ENCODE measurements at regions not wholly inside any gene's neighbourhood (a gene's known extent, or its start where the extent isn't known, plus 50 kb on each side); places are given as distances from the start of the nearest gene placed in this dataset.

DNA sequence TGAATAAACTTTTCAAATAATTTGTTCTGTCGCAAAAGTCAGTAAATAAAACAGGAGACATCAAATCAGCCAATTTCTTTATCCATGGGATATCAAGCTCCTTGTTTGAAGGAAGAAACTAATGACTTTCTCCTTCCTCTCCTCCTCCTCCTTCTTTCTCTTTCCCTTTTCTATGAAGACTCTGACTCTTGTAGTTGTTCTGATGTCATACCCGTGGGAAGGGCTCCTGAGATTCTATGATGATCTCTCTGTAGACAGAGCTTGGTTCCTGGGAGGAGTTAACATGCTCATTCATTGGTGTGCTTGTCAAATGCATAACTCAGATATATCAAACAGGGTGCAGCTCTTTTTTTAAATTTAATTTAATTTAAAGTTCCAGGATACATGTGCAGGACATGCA lies 118.7 kb upstream of the KCTD1 start:
- H2AFZ ChIP-seq (ENCODE audit: low read length, unreplicated experiment) = no peak overlapping the region
- H3K36me3 ChIP-seq (ENCODE audit: insufficient read depth, low read length) = no peaks in the 10 kb centered on the region
- no peak overlapping the region for H3K27ac ChIP-seq (ENCODE audit: low read depth, low read length)
- no peak overlapping the region for H3K4me3 ChIP-seq (ENCODE audit: low read depth, low read length)
- no peaks in the 10 kb centered on the region for H3K79me2 ChIP-seq (ENCODE audit: control insufficient read depth, insufficient read depth, low read length, unreplicated experiment)
- H3K27me3 ChIP-seq (ENCODE audit: insufficient read depth, low read length) = peaks cover 90% of the 10 kb centered on the region
- no peaks in the 10 kb centered on the region for H3K4me1 ChIP-seq (ENCODE audit: control insufficient read depth, insufficient read depth, low read length, unreplicated experiment)

GRCh38 chr18:26662996-26663395 lies 114.6 kb upstream of the KCTD1 start:
- Histone ChIP-seq H3K4me3 (ENCODE audit: low read depth, low read length) (no peak overlapping the region), H3K79me2 (ENCODE audit: control insufficient read depth, insufficient read depth, low read length, unreplicated experiment) (no peaks in the 10 kb centered on the region), H3K27me3 (ENCODE audit: insufficient read depth, low read length) (peaks cover 95% of the 10 kb centered on the region), H3K4me1 (ENCODE audit: control insufficient read depth, insufficient read depth, low read length, unreplicated experiment) (no peaks in the 10 kb centered on the region), H3K36me3 (ENCODE audit: insufficient read depth, low read length) (no peaks in the 10 kb centered on the region), H2AFZ (ENCODE audit: low read length, unreplicated experiment) (no peak overlapping the region), H3K27ac (ENCODE audit: low read depth, low read length) (no peak overlapping the region)

GRCh38 chr18:26657631-26658581 lies 109.6 kb upstream of the KCTD1 start:
- H3K4me1 ChIP-seq (ENCODE audit: control insufficient read depth, insufficient read depth, low read length, unreplicated experiment) = no peaks in the 10 kb centered on the region
- H3K27ac ChIP-seq (ENCODE audit: low read depth, low read length) = no peak overlapping the region
- H2AFZ ChIP-seq (ENCODE audit: low read length, unreplicated experiment) = peak overlapping the region; percentile 66
- no peaks in the 10 kb centered on the region for H3K36me3 ChIP-seq (ENCODE audit: insufficient read depth, low read length)
- no peaks in the 10 kb centered on the region for H3K79me2 ChIP-seq (ENCODE audit: control insufficient read depth, insufficient read depth, low read length, unreplicated experiment)
- H3K4me3 ChIP-seq (ENCODE audit: low read depth, low read length) = peak overlapping the region; percentile 81
- peaks cover 93% of the 10 kb centered on the region for H3K27me3 ChIP-seq (ENCODE audit: insufficient read depth, low read length)

GRCh38 chr18:26656944-26657536 lies 108.7 kb upstream of the KCTD1 start:
- Histone ChIP-seq H3K4me1 (ENCODE audit: control insufficient read depth, insufficient read depth, low read length, unreplicated experiment) (no peaks in the 10 kb centered on the region), H3K36me3 (ENCODE audit: insufficient read depth, low read length) (no peaks in the 10 kb centered on the region), H3K79me2 (ENCODE audit: control insufficient read depth, insufficient read depth, low read length, unreplicated experiment) (no peaks in the 10 kb centered on the region), H3K27ac (ENCODE audit: low read depth, low read length) (no peak overlapping the region), H3K4me3 (ENCODE audit: low read depth, low read length) (peak overlapping the region; percentile 81), H3K27me3 (ENCODE audit: insufficient read depth, low read length) (peaks cover 93% of the 10 kb centered on the region), H2AFZ (ENCODE audit: low read length, unreplicated experiment) (peak overlapping the region; percentile 66)

GRCh38 chr18:26656431-26656943 lies 108.1 kb upstream of the KCTD1 start:
- no peaks in the 10 kb centered on the region for H3K4me1 ChIP-seq (ENCODE audit: control insufficient read depth, insufficient read depth, low read length, unreplicated experiment)
- H2AFZ ChIP-seq (ENCODE audit: low read length, unreplicated experiment) = peak overlapping the region; percentile 51
- H3K79me2 ChIP-seq (ENCODE audit: control insufficient read depth, insufficient read depth, low read length, unreplicated experiment) = no peaks in the 10 kb centered on the region
- peaks cover 94% of the 10 kb centered on the region for H3K27me3 ChIP-seq (ENCODE audit: insufficient read depth, low read length)
- no peak overlapping the region for H3K27ac ChIP-seq (ENCODE audit: low read depth, low read length)
- peak overlapping the region; percentile 81 for H3K4me3 ChIP-seq (ENCODE audit: low read depth, low read length)
- H3K36me3 ChIP-seq (ENCODE audit: insufficient read depth, low read length) = no peaks in the 10 kb centered on the region

DNA sequence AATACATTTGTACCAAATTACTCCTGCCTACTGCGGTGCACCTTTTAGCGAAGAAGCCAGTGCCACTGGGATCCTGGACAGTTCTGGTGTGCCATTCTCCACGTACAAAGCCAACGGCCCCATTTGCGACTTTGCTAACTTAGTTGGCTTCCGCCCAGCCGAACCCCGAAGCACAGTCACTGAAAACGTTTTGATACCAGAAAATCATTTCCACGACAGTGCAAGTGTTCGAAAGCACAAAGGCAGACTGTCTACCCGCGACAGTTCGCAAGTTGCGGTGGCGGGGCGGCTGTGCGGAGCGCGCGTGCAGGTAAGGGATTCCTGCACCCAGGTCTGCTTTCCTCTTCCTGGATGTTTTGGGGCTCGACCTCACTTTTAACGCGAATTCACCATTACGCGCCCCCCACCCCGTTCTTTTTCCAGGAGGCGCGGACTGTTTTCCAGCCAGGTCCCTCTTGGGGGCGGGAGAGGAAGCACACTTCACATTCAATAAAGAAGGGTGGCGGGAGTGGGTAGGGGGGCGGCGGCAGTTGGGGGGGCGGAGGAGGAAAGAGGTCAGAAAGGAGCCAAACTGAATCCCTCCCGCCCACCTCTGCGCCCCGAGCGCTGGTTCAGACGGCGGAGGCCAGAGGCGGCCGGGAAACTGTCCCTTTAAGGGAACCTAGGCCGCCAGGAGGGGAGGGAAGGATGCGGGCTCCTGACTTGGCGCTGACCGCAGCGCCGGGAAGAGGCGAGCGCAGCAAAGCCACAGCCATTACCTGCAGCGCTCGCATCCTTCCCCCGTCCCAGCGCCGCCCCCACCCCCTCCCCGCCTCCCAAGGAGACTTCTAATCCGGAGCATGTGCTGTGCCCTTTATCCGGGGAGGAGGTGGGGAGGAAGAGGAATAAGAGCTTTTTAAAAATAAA lies 107.4 kb upstream of the KCTD1 start:
- Histone ChIP-seq H3K79me2 (ENCODE audit: control insufficient read depth, insufficient read depth, low read length, unreplicated experiment) (no peaks in the 10 kb centered on the region), H3K4me3 (ENCODE audit: low read depth, low read length) (peak overlapping the region; percentile 81), H3K36me3 (ENCODE audit: insufficient read depth, low read length) (no peaks in the 10 kb centered on the region), H3K27ac (ENCODE audit: low read depth, low read length) (no peak overlapping the region), H3K27me3 (ENCODE audit: insufficient read depth, low read length) (peaks cover 94% of the 10 kb centered on the region), H3K4me1 (ENCODE audit: control insufficient read depth, insufficient read depth, low read length, unreplicated experiment) (no peaks in the 10 kb centered on the region), H2AFZ (ENCODE audit: low read length, unreplicated experiment) (peak overlapping the region; percentile 51)

DNA sequence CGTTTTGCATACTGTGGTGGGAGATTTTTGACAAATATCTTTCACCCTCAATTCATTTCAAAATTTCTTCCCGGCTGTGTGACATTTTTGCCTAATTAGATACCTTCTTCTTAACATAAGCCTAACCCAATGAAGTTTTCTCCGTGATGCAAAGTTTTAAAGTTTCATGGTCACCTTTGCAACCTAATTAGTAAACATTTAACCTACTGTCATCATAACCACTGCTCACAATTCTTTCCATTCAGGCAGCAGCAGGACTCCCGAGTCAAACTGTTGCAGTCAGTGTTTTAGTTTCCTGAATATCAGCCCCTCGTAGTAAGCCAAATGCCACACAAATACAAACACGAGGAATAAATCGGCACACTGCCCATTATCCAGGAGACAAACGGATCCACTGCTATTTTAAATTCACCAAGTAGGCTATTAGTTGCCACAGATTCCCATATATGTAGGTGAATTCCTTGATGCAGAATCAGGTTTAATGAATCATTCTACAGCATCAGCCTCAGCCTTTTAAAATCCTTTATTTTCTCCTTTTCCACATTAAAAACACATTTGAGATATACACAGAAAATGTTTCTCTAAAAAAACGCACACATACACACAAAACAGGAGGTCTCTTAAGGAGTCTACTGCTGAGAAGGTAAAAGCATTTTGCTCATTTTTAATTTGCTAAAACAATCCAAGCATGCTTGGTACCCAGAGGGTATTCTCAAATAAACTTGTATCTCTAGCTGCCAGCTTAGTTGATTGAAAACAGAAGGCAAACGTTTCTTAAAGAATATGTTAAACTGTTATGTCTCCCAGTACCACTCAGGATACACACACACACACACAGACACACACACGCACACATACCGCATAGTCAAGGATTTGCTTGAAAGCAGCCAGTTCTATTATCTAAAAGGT lies 106.5 kb upstream of the KCTD1 start:
- Histone ChIP-seq H3K36me3 (ENCODE audit: insufficient read depth, low read length) (no peaks in the 10 kb centered on the region), H3K4me1 (ENCODE audit: control insufficient read depth, insufficient read depth, low read length, unreplicated experiment) (no peaks in the 10 kb centered on the region), H2AFZ (ENCODE audit: low read length, unreplicated experiment) (no peak overlapping the region), H3K27ac (ENCODE audit: low read depth, low read length) (no peak overlapping the region), H3K79me2 (ENCODE audit: control insufficient read depth, insufficient read depth, low read length, unreplicated experiment) (no peaks in the 10 kb centered on the region), H3K4me3 (ENCODE audit: low read depth, low read length) (no peak overlapping the region), H3K27me3 (ENCODE audit: insufficient read depth, low read length) (peaks cover 94% of the 10 kb centered on the region)

GRCh38 chr18:26653943-26654615 lies 105.7 kb upstream of the KCTD1 start:
- Histone ChIP-seq H3K27ac (ENCODE audit: low read depth, low read length) (no peak overlapping the region), H3K27me3 (ENCODE audit: insufficient read depth, low read length) (peaks cover 88% of the 10 kb centered on the region), H3K4me1 (ENCODE audit: control insufficient read depth, insufficient read depth, low read length, unreplicated experiment) (no peaks in the 10 kb centered on the region), H3K4me3 (ENCODE audit: low read depth, low read length) (no peak overlapping the region), H2AFZ (ENCODE audit: low read length, unreplicated experiment) (no peak overlapping the region), H3K36me3 (ENCODE audit: insufficient read depth, low read length) (no peaks in the 10 kb centered on the region), H3K79me2 (ENCODE audit: control insufficient read depth, insufficient read depth, low read length, unreplicated experiment) (no peaks in the 10 kb centered on the region)

GRCh38 chr18:26652501-26652900 lies 104.1 kb upstream of the KCTD1 start:
- no peak overlapping the region for H2AFZ ChIP-seq (ENCODE audit: low read length, unreplicated experiment)
- H3K4me3 ChIP-seq (ENCODE audit: low read depth, low read length) = no peak overlapping the region
- H3K27me3 ChIP-seq (ENCODE audit: insufficient read depth, low read length) = peaks cover 77% of the 10 kb centered on the region
- no peaks in the 10 kb centered on the region for H3K79me2 ChIP-seq (ENCODE audit: control insufficient read depth, insufficient read depth, low read length, unreplicated experiment)
- no peaks in the 10 kb centered on the region for H3K36me3 ChIP-seq (ENCODE audit: insufficient read depth, low read length)
- H3K4me1 ChIP-seq (ENCODE audit: control insufficient read depth, insufficient read depth, low read length, unreplicated experiment) = no peaks in the 10 kb centered on the region
- no peak overlapping the region for H3K27ac ChIP-seq (ENCODE audit: low read depth, low read length)

Measured in ACC112 (cell line).